MCF 10A (cell line): ENCODE measurements at regions not wholly inside any gene's neighbourhood (a gene's known extent, or its start where the extent isn't known, plus 50 kb on each side); places are given as distances from the start of the nearest gene placed in this dataset.

Experiments used
- BruUV-seq: library from RNA; stranded (reverse); fragments of 400-500 nt; replicated peaks from 2 replicates; lab custom pipeline; 2021; lab: Mats Ljungman, UMichigan
- CTCF ChIA-PET: fragments of 300-600 bp; sonication (Branson Sonifier 250); formaldehyde crosslinking; extraction: SDS; loops from one replicate; lab custom pipeline; 2021; ENCODE audit warnings: antibody characterized with exemption, inconsistent platforms; lab: Yijun Ruan, JAX
- POLR2A ChIA-PET: fragments of 300-600, 350-650 bp; sonication (Branson Sonifier 250); formaldehyde crosslinking; extraction: SDS; loops from one replicate; lab custom pipeline; 2020; ENCODE audit warnings: antibody characterized with exemption, inconsistent platforms; lab: Yijun Ruan, JAX
- DNase-seq: peaks from one replicate; pipeline ENCODE4 v3.0.0-alpha.2; 2018; ENCODE audit not compliant: unreplicated experiment
- H3K27ac Mint-ChIP-seq: one replicate; pipeline ENCODE4 v1.8.0; 2022; ENCODE audit warnings: mild to moderate bottlenecking, low read depth, mixed read lengths; ENCODE audit not compliant: unreplicated experiment
- H3K27me3 Mint-ChIP-seq: one replicate; pipeline ENCODE4 v1.8.0; 2022; ENCODE audit warnings: mixed read lengths; ENCODE audit not compliant: insufficient read depth, unreplicated experiment
- H3K36me3 Mint-ChIP-seq: one replicate; pipeline ENCODE4 v1.8.0; 2022; ENCODE audit warnings: mild to moderate bottlenecking, moderate library complexity, mixed read lengths; ENCODE audit not compliant: insufficient read depth, unreplicated experiment
- H3K4me1 Mint-ChIP-seq: one replicate; pipeline ENCODE4 v1.8.0; 2022; ENCODE audit warnings: mixed read lengths; ENCODE audit not compliant: insufficient read depth, unreplicated experiment
- H3K4me3 Mint-ChIP-seq: one replicate; pipeline ENCODE4 v1.8.0; 2022; ENCODE audit warnings: mild to moderate bottlenecking, moderate library complexity, mixed read lengths; ENCODE audit not compliant: unreplicated experiment
- H3K9me3 Mint-ChIP-seq: one replicate; pipeline ENCODE4 v1.8.0; 2022; ENCODE audit warnings: mixed read lengths; ENCODE audit not compliant: unreplicated experiment
- intact Hi-C: fragments of 100-400 bp; cut with micrococcal nuclease; formaldehyde crosslinking; loops from 2 replicates; pipeline ENCODE4 v1.14.1; 2022
- TF ChIP-seq, protein P1 (sequence below): fragments of 200-600 bp; IDR thresholded peaks from one replicate; pipeline ENCODE4 v1.8.0; 2022; ENCODE audit warnings: antibody characterized with exemption, mild to moderate bottlenecking; ENCODE audit not compliant: unreplicated experiment

DNA sequence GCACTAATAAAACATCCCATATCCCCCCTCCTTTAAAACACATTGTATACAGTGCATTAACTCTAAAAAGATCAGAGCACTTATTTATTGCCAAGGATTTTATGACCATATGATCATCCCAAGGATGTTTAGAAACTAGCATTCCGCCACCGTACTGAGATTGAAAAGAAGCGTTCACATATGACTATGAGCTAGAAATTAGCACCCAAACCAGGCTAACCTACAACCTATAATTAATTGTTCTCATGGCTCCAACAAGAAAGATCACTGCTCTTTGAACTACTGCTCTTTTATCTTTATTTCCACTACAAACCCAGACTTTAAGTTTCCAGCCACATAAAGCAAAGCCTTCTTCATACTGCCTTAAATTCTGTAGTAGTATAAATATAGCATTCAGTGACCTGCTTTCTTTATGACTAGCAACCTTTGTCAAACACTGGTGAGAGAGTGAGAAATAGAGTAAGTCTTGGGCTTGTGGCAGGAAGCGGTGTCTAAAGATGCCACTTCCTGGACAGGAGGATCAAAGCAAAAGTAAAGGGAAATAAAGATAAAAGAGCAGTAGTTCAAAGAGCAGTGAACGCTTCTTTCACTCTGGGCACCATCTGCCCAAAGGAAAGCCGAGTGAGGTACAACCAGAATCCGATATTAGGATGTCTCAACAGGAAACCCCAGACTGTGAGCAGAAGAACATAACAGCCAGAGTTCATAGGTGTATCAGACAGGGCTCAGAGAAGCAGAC lies 151.1 kb upstream of the ERCC6L2 start:
- ChIA-PET POLR2A (no interaction called here), CTCF (interaction anchor here (0.6 to 1.4 kb wide), 3 partner anchors 9 to 493 kb away, joined by 3 to 5 read pairs (median 3); no protein-coding TSS in a partner anchor)
- H3K4me3 Mint-ChIP-seq: no peak overlapping the region
- intact Hi-C loops: loop anchor here (10.0 kb wide), 1 partner anchor 220 kb away; no protein-coding TSS in a partner anchor
- H3K4me1 Mint-ChIP-seq: no peaks in the 10 kb centered on the region
- no peak for DNase-seq
- H3K36me3 Mint-ChIP-seq: no peaks in the 10 kb centered on the region
- no peaks in the 10 kb centered on the region for H3K9me3 Mint-ChIP-seq
- H3K27ac Mint-ChIP-seq: no peak overlapping the region
- H3K27me3 Mint-ChIP-seq: no peaks in the 10 kb centered on the region
- no TSS peak for BruUV-seq
- TF ChIP-seq, protein P1, sequence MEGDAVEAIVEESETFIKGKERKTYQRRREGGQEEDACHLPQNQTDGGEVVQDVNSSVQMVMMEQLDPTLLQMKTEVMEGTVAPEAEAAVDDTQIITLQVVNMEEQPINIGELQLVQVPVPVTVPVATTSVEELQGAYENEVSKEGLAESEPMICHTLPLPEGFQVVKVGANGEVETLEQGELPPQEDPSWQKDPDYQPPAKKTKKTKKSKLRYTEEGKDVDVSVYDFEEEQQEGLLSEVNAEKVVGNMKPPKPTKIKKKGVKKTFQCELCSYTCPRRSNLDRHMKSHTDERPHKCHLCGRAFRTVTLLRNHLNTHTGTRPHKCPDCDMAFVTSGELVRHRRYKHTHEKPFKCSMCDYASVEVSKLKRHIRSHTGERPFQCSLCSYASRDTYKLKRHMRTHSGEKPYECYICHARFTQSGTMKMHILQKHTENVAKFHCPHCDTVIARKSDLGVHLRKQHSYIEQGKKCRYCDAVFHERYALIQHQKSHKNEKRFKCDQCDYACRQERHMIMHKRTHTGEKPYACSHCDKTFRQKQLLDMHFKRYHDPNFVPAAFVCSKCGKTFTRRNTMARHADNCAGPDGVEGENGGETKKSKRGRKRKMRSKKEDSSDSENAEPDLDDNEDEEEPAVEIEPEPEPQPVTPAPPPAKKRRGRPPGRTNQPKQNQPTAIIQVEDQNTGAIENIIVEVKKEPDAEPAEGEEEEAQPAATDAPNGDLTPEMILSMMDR: no peak

DNA sequence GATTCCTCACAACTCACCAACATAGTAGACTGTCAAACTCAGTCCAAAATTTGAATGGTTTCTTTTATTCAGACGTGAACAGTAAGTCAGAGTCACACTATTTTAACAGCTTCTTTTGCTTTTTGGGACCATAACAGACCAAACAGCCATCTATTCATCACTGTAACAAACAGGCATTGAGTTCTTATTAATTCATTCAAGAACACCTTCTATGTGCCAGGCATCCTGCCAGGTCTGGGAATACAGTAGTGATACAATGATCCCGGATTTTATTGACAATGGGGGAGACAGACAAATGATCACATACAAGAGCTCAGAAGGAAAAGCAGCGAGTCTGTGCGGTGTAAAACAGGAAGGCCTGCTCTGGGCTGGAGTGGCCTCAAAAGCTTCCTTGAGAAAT lies 153.3 kb upstream of the ERCC6L2 start:
- TF ChIP-seq, protein P1: no peak
- Mint-ChIP-seq H3K27ac (no peak overlapping the region), H3K4me3 (no peak overlapping the region), H3K36me3 (no peaks in the 10 kb centered on the region), H3K27me3 (no peaks in the 10 kb centered on the region), H3K4me1 (no peaks in the 10 kb centered on the region), H3K9me3 (peaks cover 12% of the 10 kb centered on the region)
- BruUV-seq: no TSS peak
- no peak for DNase-seq
- intact Hi-C loops: loop anchor here (10.0 kb wide), 1 partner anchor 217 kb away; no protein-coding TSS in a partner anchor
- CTCF ChIA-PET: no interaction called here
- POLR2A ChIA-PET: no interaction called here

DNA sequence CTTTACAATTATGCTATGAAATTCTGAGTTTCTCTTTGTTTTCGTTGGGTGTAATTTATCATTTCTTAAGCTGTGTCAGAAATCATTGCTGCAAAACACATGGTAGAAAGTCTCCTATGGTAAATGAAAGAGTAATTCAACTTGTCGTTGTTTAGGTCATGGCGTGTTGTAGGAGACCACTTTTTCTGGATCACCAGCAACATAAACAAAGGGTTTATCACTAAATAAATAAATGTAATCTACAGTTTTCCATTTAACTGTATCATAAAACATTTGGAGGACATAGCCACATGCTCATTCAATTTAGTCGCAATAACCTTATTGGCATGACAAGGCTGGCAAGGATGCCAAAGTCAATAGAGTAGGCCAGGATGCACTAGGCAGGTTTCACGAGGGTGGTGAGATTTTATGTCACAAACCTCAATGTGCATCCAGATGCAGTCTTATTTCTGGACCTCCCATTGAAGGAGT lies 154.4 kb upstream of the ERCC6L2 start:
- POLR2A ChIA-PET: no interaction called here
- H3K4me3 Mint-ChIP-seq: no peak overlapping the region
- no peak for DNase-seq
- BruUV-seq: no TSS peak
- no peaks in the 10 kb centered on the region for H3K36me3 Mint-ChIP-seq
- intact Hi-C loops: loop anchor here (10.0 kb wide), 1 partner anchor 216 kb away; no protein-coding TSS in a partner anchor
- peaks cover 21% of the 10 kb centered on the region for H3K9me3 Mint-ChIP-seq
- H3K4me1 Mint-ChIP-seq: no peaks in the 10 kb centered on the region
- no peaks in the 10 kb centered on the region for H3K27me3 Mint-ChIP-seq
- TF ChIP-seq, protein P1: no peak
- no peak overlapping the region for H3K27ac Mint-ChIP-seq
- CTCF ChIA-PET: no interaction called here

DNA sequence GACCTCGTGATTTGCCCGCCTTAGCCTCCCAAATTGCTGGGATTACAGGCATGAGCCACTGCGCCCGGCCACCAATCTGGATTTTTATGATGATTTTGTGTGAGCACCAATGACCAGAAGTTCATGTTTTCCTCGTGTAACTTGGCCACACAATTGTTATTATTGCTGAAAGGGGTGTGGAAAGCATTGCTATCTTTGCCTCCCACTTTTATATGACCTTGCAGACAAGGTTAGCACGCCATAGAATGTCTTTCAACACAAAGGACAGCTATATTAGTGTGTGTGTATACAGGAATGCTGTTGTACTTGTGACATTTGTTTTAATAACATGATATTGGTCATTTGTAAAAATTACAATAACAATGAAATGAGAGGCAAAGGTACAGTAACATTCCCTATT lies 155.0 kb upstream of the ERCC6L2 start:
- TF ChIP-seq, protein P1: no peak
- Mint-ChIP-seq H3K27ac (no peak overlapping the region), H3K4me3 (no peak overlapping the region), H3K4me1 (no peaks in the 10 kb centered on the region), H3K27me3 (no peaks in the 10 kb centered on the region), H3K36me3 (no peaks in the 10 kb centered on the region), H3K9me3 (peaks cover 26% of the 10 kb centered on the region)
- ChIA-PET CTCF (no interaction called here), POLR2A (interaction anchor here (0.5 kb wide), 1 partner anchor 11 kb away, joined by 3 read pairs; no protein-coding TSS in a partner anchor)
- DNase-seq: no peak
- BruUV-seq: no TSS peak
- intact Hi-C loops: loop anchor here (10.0 kb wide), 1 partner anchor 216 kb away; no protein-coding TSS in a partner anchor
